GM19351 (cell line): ENCODE measurements at regions not wholly inside any gene's neighbourhood (a gene's known extent, or its start where the extent isn't known, plus 50 kb on each side); places are given as distances from the start of the nearest gene placed in this dataset.

Source experiments
- ATAC-seq: cut with Tn5 transposase; IDR thresholded peaks from one replicate; pipeline ENCODE4 v1.9.1; 2021; ENCODE audit warnings: mild to moderate bottlenecking, moderate library complexity; ENCODE audit not compliant: unreplicated experiment

GRCh38 chr13:30033681-30034457 lies 183.5 kb upstream of the UBL3 start:
- no peak for ATAC-seq

GRCh38 chr13:30032263-30032662 lies 181.8 kb upstream of the UBL3 start:
- ATAC-seq: no peak

GRCh38 chr13:30031488-30031887 lies 181.1 kb upstream of the UBL3 start:
- no peak for ATAC-seq

- ATAC-seq: no peak
Observed at GRCh38 chr13:30030141-30030750, 179.8 kb upstream of the UBL3 start.

GRCh38 chr13:30027569-30028455 lies 177.4 kb upstream of the UBL3 start:
- ATAC-seq: no peak

GRCh38 chr13:30026909-30027308 lies 176.5 kb upstream of the UBL3 start:
- ATAC-seq: no peak

- ATAC-seq: no peak
Observed at GRCh38 chr13:30026093-30026492, 175.7 kb upstream of the UBL3 start.

- ATAC-seq: no peak
Observed at GRCh38 chr13:30025351-30025750, 174.9 kb upstream of the UBL3 start.

- ATAC-seq: no peak
Observed at GRCh38 chr13:30024125-30024865, 173.9 kb upstream of the UBL3 start.

- ATAC-seq: no peak
Observed at GRCh38 chr13:30023196-30023895, 172.9 kb upstream of the UBL3 start.

- no peak for ATAC-seq
Observed at GRCh38 chr13:30022796-30023195, 172.4 kb upstream of the UBL3 start.

GRCh38 chr13:30022256-30022655 lies 171.8 kb upstream of the UBL3 start:
- no peak for ATAC-seq

GRCh38 chr13:30021611-30022010 lies 171.2 kb upstream of the UBL3 start:
- ATAC-seq: no peak

- no peak for ATAC-seq
Observed at GRCh38 chr13:30020726-30021312, 170.4 kb upstream of the UBL3 start.

- ATAC-seq: no peak
Observed at GRCh38 chr13:30019648-30020626, 169.5 kb upstream of the UBL3 start.

GRCh38 chr13:30017880-30018279 lies 167.5 kb upstream of the UBL3 start:
- ATAC-seq: no peak

- ATAC-seq: no peak
Observed at GRCh38 chr13:30016398-30016797, 166.0 kb upstream of the UBL3 start.

GRCh38 chr13:30009411-30009810 lies 159.0 kb upstream of the UBL3 start:
- no peak for ATAC-seq

GRCh38 chr13:30006246-30006645 lies 155.8 kb upstream of the UBL3 start:
- no peak for ATAC-seq
